GM19395 (cell line): ENCODE measurements at regions not wholly inside any gene's neighbourhood (a gene's known extent, or its start where the extent isn't known, plus 50 kb on each side); places are given as distances from the start of the nearest gene placed in this dataset.
"Not testable (repeated sequence)": the region's sequence is repeated elsewhere in the genome, so short reads cannot be mapped to it uniquely, and the experiment has no call there.

Source experiments
- ATAC-seq: cut with Tn5 transposase; IDR thresholded peaks from one replicate; pipeline ENCODE4 v1.9.1; 2021; ENCODE audit warnings: mild to moderate bottlenecking, moderate library complexity; ENCODE audit not compliant: unreplicated experiment

DNA sequence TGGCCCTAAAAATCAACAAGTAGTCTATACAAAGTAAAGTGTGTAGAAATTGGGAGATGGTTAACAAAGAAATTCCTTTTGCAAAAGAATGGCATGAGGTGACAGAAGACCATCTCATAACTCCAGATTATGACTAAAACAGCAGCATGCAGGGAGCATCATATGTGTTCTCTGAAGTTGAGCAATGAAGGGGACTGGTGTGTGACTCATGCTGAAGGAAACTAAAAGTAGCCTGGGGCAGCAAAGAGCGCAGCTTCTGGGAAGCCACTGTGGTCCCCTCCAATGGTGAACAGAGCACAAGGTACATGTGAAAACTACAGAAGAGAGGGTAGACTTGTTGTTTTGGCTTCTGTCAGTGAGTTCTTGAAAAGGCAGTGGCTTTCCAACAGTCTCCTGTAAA lies 133.4 kb downstream of the MACC1 start:
- no peak for ATAC-seq

DNA sequence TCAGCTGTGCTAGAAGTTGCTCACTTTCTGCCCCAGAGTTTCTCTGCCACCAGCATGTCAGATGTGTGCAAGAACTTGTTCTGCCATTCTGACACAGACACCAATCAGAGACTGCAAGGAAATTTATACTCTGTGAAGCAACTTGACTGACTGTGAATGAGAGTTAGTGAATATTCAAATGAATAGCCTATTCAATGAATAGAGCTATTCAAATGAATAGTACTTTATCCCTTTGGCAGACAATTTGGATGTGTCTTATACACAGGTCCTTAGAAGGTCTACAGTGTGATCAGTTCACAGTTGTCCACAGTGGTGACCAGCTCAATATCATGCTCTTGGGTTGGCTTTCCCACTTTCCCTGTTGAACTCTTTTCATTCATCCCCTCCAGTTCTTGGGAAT lies 138.1 kb downstream of the MACC1 start:
- no peak for ATAC-seq

DNA sequence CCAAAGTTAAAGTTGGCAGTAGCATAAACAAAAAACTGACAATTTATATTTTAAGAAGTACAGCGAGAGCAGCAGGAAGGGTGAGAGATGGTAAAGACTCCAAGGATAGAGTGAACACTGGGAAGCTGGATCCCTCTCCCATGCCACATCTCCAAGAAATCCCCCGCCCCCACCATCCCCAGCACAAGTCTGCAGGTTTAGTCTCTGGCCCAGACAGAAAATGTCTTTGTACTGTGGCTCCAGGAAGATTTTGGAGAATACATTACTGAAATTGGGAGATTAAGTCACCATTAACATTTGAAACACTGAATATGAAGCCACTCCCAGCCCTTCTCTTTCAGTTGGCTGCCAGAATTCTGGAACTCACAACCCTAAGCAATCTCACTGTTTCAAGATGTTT lies 140.3 kb downstream of the MACC1 start:
- no peak for ATAC-seq

DNA sequence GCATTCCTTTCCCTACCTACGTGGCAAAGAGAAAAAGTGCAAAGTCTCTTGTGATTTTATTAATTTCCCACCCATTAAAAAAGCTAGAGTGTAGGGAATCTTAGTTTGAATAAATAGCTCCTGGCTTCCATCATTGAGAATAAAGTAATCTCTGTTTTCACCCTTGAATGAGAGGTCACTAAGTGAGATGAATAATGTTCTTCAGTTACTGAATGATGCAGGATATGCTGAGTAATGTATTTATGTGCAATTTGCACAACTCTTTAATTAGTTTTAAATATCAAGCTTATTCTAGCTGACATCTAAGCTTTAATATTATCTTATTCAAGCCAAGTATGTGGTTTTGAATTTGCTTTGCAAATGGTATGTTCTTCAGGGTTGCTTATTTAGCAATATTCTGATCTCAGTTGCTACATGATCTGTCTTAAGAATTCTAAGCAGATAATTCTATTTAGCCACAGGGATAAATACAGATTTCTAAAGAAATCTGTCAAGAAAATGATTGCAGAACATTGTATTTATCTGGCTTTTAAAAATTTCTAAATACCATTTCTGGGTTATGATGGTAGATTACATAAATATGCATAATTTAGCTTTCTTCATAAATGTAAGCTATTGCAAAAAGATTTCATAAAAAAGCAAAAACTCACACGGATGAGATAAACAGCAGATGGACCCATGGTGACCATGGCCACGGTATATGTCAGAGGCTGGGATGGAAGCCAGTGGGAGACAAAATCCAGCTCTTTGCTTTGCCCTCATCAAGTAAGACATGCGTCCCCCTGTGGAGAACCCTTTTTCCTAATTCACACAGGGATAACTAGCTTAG lies 141.0 kb downstream of the MACC1 start:
- no peak for ATAC-seq

DNA sequence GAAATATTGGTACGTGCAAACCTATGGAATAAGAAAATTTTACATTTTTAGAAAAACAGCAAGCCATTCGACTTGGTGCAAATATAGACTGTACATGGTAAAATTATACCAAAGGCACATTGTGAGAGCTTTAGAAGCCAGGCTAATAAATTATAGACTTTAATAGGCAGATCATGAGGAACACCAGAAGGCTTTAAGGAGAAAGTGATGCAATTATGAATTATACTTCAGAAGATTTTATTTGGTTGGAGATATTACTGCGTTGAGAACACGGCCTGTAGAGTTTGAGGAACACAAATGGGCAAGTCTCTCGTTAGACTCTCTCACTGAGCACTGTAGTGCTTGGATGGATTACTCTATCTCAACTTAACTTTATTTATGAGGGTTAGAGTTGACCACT lies 141.7 kb downstream of the MACC1 start:
- ATAC-seq: no peak

DNA sequence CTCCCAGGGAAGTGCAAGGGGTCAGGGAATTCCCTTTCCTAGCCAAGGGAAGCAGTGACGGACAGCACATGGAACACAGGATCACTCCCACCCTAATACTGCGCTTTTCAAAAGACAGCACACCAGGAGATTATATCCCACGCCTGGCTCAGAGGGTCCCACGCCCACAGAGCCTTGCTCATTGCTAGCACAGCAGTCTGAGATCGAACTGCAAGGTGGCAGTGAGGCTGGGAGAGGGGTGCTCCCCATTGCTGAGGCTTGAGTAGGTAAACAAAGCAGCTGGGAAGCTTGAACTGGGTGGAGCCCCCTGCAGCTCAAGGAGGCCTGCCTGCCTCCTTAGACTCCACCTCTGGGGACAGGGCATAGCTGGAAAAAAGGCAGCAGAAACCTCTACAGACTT lies 149.2 kb downstream of the MACC1 start:
- ATAC-seq: not testable (repeated sequence)

DNA sequence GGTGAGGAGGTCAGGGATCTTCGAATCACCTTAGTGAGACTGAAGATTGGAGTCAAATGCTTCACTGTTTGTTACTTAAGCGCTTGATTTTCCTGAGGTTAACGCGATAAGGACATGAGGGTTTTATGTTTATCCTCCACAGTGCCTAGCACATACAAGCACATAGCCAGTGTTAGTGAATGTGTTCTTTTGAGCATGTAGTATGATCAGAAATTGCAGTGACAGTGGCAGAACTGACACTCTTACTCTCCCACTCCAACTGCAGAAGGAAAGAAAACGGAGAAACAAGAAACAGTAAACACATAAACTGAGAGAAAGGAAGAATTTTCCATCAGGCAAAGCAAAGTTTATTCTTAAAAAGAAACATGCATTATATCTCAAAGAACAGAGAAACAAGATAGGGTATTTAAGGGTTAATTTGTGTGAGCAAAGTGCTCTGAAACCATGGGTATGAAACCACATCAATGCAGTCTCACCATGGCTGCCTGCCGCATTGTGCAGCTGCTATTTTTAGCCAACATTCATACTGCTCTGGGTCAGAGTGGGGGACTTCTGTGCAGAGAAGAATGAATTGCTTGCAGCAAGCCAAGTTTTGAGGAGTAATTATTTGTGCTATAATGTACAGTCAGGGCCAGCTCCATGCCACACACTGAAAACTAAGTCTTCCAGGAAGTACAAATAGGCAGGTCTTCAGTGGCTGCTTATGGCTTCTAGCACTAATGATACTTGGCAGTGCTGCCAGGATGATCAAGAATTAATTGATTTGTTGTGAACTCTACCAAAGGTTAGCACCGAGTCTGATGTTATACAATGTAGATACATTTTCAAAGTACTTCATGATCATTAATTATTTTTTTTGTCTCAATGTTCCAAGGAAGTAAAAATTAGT lies 152.0 kb downstream of the MACC1 start:
- ATAC-seq: peak; percentile 100

DNA sequence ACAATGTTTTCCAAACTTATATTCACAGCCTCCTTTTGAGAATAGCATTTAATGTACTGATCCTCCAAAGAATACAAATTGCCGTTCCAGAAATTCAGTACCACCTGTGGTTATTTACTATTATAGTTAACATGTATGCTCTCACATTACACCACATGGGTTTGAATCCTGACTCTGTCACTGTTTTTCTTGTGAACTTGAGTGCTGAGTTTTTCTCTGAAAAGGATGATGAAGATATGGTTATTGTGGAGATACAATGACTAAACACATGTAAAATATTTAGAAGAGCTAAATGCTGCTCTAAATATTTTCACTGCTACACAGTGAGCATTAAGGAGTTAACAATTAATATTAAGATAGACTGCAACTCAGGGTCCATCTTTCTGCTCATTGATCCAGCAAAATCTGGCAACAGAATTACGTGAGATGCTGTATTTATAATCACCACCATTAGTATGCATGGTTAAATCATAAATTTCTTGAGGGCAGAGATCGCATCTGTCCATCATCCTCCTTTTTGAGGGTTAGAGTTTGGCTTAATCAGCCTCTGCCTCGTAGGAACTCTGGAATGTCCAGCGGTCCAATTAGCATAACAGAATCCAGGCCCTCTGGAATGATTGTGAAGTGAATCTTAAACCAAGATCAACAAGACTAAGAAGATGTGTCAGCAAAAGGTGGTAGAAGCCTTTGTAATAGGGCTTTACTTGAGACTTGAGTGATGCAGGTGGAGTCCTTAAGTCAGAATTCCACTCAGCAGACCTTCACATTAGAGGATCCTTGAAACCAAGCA lies 152.8 kb downstream of the MACC1 start:
- no peak for ATAC-seq

DNA sequence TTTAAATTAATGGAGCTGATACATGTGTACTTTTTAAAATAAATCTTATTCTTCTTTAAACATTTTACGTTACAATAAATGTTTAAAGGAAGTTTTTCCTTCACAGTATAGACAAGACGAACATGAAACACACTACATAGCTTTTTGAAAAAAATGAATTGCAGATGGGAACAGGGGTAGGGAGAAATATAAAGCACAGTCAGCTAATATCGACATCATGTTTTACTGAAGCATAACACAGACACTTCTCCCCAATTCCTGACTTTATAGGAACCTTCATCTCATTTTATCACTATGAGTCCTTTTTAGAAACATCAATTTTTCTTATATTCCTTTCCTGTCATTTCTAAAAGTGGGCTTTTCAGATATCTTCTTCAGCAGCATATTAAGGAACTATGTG lies 153.5 kb downstream of the MACC1 start:
- ATAC-seq: no peak

DNA sequence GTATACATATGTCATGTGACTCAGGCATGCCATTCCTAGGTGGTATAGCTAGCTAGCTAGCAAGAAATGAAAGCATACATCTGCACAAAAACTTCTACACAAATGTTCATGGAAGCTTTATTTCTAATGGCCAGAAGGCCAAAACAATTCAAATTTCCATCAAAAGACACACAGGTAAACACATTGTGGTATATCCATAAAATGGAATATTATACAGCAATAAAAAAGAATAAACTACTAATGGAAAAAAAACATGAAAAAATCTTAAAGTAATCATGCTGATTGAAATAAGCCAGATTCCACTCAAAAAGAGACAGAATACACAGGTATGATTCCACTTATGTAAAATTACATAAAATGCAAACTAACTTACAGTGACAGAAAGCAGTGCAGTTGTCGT lies 154.3 kb downstream of the MACC1 start:
- ATAC-seq: no peak

DNA sequence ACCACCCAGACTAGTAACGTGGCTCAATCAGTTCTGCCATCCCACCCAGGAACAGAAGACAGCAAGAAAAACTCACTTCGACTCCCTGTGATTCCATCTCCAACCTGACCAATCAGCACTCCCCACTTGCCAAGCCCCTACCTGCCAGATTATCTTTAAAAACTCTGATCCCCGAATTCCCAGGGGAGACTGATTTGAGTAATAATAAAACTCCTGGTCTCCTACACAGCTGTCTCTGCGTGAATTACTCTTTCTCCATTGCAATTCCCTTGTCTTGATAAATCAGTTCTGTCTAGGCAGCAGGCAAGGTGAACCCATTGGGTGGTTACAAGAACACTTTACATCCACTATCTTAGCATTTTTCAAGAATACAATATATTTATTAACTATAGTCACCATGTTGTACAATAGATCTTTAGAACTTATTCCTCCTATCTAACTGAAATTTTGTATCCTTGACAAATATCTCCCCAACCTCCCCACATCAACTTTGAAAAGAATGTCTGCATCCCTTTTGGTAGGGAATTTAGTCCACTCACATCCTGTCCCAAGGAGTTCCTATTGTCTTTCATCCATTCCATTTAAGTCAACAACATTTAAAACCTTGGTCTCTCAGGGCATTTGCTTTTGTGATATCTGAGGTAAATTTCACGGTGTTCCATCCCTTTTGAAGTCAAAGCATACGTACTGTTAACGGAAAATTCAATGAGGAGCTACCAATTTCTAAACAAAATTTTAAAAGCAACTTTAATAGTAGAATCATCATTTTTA lies 163.7 kb downstream of the MACC1 start:
- ATAC-seq: no peak

DNA sequence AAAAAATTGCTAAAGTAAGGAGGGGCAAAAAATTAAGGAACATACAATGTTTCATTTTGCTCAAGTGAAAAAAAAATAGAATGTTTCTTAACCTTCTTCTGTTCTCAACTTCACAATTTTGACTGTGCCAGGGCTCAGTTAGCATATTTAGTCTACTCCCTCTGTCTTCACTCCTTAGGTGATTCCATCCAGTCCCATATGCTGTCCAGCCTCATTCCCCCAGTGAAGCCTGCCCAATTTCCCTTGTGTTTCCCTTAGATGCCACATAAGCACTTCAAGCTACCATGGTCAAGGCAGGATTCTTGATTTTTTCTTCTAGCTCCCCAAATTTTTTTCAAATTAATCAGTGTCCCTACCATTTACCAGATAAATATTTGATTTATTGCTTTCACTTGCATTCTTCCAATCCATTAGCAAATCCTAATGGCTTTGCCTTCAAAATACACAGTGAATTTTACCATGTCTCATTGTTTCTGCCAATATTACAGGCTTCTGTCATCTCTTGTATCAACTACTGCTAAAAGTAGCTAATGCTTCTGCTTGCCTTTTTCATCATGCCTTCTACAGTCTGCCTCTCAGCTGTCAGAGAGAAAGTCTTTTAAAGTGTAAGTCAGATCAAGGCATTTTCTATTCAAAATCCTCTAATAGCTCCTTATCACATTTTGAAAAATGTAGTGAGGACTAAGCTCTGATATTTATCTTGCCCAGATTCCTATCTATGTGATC lies 166.8 kb downstream of the MACC1 start:
- ATAC-seq: no peak

DNA sequence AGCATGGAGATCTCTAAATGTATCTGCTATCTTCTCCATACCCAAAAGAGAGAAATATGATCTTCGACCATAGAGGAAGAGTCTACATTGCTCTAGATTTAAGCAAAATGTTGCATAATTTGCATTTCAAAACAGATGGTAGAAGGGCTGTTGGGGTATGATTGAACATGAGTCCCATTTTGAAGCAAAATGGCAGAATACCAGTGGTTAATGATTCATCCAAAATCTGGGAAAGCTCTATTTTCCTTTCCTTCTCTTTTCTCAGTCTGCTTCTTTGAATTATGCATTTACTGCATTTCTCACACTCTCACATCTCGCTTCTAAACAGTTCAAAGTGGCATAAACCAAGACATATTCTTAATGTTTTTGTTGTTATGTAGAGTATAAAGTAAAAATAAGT lies 178.5 kb downstream of the MACC1 start:
- ATAC-seq: no peak

DNA sequence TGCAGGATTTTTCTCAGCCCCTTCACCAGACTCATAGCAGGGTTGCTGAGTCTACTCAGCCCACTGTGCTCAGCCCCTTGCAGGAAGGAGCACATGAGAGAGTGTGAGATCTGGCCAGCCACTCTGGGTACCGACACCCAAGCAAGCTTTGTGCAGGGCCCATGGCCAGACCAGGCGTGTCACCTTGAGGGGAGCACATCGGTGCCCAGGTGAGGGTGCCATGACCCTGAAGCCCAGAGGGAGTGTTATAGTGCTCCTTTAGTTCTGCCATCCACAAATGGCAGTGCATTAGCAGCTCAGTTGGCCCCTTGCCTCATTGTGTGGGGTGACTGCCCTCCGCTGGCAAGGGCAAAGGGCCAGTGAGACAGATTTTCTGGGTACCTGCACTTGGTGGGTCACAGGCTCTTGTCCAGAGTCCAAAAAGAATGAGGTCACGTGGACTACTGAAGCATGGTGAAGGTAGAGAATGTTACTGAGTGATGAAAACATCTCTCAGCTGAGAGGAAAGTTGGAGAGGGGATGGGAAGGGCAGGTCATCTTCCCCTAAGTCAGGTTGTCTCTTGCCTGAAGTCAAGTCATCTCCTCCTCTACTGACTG lies 181.8 kb downstream of the MACC1 start:
- ATAC-seq: no peak

DNA sequence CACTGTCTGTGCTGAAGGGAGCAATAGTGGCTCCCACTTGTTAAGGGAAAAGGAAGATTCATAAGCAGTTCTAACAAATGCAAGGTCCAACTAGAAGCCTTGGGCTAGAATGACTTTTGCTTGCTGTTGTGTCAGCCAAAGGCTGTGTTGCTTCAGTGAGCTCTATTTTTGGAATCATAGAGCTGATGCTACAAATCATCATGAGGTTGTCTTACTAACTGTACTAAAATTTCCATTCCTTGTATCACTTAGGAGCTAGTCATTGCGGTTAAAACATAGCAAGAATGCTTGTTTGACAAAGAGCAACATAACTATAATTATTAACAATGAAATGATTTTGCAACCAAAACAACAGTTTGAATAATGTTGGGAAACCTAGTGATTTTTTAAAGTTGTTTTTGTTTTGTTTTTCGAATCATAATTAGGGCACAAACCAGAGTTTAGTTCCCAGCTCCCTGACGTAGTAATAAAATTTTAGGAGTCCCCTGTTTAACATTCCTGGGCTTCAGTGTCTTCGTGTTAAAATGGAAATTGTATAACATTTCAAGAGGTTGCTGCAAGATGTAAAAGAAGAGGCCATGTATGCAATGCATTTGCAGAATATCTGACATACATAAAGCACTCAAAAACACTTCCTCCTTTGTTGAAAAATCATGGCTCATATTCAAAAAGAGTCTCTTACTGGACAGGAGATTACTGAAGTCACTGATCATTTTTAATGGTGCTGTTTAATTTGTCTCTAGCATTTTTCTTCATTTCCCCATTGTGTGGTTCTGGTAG lies 183.4 kb downstream of the MACC1 start:
- ATAC-seq: no peak

DNA sequence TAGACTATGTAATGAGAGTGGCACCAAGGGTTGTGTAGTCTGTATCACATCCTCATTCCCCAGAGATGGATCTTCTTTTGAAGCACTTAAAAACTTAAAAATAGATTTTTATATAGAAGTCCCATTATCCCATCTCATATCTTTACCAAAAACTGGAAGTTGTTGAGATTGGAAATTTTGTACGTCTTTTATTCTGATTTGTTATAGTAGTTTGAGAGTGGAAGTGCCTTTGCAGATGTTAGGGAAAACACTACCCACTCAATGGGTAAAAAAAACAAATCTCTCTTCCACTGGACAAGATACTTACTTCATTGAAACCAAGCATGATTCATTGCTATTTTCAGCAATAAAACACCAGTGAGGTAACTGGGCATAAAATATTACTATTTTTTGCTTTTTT lies 184.4 kb downstream of the MACC1 start:
- no peak for ATAC-seq

DNA sequence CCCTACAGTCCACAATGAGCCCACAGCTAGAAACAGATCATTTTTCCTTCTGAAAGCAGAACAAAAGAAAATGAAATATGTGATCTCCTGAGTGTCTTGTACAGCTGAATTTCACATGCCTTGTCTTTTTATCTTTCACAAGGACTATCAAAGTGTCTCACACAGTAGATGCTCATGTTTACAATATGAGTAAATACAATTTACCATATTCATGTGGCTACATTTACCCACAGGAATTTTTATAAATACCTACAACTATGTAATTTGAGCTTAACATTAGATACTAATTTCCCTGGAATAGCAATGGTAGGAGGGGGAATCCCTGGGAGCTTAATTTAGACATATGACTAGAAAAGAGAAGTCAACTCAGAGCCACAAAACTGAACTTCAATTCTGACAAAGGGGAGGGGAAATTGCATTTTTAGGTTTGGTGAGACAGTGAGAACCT lies 186.2 kb downstream of the MACC1 start:
- ATAC-seq: peak; percentile 42

DNA sequence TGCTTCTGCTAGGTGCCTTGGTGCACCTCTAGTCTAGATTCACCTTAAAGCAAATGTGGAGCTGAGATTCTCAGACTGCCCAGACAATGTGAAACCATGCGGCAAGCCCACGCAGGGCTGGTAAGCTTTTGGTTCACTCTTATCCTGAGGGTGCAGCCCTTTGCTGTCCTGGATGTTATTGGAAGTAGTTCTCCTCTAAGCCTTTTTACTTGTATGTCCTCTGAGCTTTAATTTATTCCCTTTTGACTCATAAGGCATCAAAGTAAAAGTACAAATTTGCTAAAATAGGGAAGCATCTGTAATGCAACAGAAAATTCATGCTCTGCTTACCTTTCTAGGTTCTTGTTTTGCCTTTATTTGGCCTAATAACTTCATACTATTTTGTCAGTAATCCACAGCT lies 186.8 kb downstream of the MACC1 start:
- peak; percentile 89 for ATAC-seq

DNA sequence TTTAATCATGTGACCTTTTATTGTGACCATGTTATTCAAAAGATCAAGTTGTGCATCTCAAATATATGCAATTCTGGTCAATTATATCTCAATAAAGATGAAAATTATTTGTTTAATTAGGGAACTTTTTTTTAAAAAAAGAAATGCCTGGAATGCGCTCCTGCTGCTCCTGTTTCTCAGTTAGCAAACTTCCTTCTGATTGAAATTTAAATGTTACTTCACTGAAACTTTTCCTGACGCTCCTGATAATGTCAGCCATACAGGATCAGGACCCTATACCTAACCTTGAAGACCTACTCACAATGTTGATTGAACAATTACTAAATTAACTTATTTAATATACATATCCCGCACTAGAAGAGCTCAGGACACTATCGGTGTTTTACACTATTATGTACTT lies 190.4 kb downstream of the MACC1 start:
- no peak for ATAC-seq
